ENCODE measurements at regions not wholly inside any gene's neighbourhood (a gene's known extent, or its start where the extent isn't known, plus 50 kb on each side); places are given as distances from the start of the nearest gene placed in this dataset.

DNA sequence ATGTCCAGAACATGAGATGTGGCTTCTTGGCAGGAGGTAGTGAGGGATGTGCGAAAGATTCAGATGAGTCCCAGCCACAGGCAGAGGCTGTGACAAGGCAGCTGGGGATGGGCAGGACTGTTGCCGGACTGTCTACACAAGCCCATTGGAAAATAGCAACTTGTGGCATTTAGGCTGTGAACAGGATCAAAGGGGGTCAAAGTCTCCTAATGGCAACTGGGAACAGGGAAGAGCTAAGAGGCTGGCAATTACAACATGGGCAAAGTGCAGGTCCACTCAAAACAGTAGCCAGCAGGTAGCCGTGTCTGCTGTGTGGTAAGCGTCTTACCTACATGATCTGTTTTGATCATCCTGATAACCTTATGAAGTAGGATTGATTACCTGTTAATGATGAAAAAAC lies 254.2 kb upstream of the ZNF32 start:
- Histone ChIP-seq H3K9me3 (ENCODE audit: control insufficient read depth, low read depth, low read length) (no peaks in the 10 kb centered on the region), H3K9me1 (ENCODE audit: control insufficient read depth, extremely low read depth, insufficient read depth, low read length) (no peaks in the 10 kb centered on the region), H3K36me3 (ENCODE audit: control insufficient read depth in 2 of 2, extremely low read depth in 1 of 2, insufficient read depth in 2 of 2, low read length in 2 of 2) (no peaks in the 10 kb centered on the region), H3K4me2 (ENCODE audit: control insufficient read depth, extremely low read depth, insufficient read depth, low read depth, low read length) (no peak overlapping the region), H3K27ac (ENCODE audit: control insufficient read depth, insufficient read depth, low read length) (no peak overlapping the region), H3K4me3 (ENCODE audit: control insufficient read depth in 2 of 3, extremely low read depth in 1 of 3, insufficient read depth in 2 of 3, low read depth in 1 of 3, low read length in 3 of 3) (no peak overlapping the region), H3K79me2 (ENCODE audit: control insufficient read depth, insufficient read depth, low read length) (no peaks in the 10 kb centered on the region), H3K27me3 (ENCODE audit: control insufficient read depth, extremely low read depth, insufficient read depth, low read length) (no peaks in the 10 kb centered on the region), H2AFZ (ENCODE audit: control insufficient read depth, low read length) (no peak overlapping the region), H3K4me1 (ENCODE audit: control insufficient read depth, extremely low read depth, insufficient read depth, low read length) (no peaks in the 10 kb centered on the region), H3K9ac (ENCODE audit: control insufficient read depth, extremely low read depth, insufficient read depth, low read length) (no peak overlapping the region), H4K20me1 (ENCODE audit: control insufficient read depth, extremely low read depth, insufficient read depth, low read length) (no peaks in the 10 kb centered on the region)
- no peak for FAIRE-seq
- no peak for DNase-seq (ENCODE audit: low read depth, low spot score)
- no peak for TF ChIP-seq EZH2 (IDR thresholded peaks at IDR 0.05; ENCODE audit: low read length)
- TF ChIP-seq, protein P1, sequence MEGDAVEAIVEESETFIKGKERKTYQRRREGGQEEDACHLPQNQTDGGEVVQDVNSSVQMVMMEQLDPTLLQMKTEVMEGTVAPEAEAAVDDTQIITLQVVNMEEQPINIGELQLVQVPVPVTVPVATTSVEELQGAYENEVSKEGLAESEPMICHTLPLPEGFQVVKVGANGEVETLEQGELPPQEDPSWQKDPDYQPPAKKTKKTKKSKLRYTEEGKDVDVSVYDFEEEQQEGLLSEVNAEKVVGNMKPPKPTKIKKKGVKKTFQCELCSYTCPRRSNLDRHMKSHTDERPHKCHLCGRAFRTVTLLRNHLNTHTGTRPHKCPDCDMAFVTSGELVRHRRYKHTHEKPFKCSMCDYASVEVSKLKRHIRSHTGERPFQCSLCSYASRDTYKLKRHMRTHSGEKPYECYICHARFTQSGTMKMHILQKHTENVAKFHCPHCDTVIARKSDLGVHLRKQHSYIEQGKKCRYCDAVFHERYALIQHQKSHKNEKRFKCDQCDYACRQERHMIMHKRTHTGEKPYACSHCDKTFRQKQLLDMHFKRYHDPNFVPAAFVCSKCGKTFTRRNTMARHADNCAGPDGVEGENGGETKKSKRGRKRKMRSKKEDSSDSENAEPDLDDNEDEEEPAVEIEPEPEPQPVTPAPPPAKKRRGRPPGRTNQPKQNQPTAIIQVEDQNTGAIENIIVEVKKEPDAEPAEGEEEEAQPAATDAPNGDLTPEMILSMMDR (optimal IDR thresholded peaks at IDR 0.05 in 1 of 3, IDR thresholded peaks at IDR 0.05 in 1 of 3, conservative IDR thresholded peaks at IDR 0.05 in 1 of 3; ENCODE audit: extremely low read depth in 1 of 3, insufficient read depth in 2 of 3, low read length in 3 of 3), result no peak
- dilution Hi-C loops (cut with MboI; ENCODE audit: extremely low pct_ligation_motif_present, low sequenced_read_pairs), result no loop called here

DNA sequence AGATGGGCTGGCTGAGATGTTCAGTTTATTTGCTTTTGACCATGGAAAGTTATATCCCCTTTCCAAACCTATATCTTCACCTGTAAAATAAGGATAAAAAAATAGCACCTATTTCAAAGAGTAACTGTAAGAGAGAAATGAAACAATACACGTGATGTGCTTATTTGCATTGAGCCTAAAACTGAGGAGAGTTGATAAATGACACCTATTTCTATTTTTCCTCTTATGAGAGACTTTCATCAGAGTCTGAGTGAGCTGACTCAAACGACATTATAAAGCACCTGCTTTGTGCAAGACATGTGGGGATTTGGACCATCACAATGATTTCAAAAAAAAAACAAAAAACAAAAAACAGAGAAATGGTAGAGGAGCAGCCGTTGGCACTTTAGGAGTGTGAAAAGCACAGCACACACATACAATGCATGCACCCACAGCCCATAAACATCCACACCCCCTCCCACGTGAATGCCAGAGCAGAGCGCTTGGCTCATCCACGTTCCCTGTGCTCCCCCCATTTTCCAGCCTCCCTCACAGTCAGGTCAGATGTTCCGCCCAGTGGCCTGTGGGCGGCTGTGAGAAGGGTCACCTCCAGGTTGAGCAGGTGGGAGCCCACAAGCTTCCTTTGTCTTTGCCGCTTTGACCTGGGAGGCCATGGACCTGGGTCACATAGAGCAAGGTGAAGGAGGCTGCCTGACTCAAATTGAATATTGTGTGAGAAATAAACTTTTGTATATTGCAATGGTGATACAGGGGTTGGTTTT lies 253.2 kb upstream of the ZNF32 start:
- TF ChIP-seq EZH2 (IDR thresholded peaks at IDR 0.05; ENCODE audit: low read length), result no peak
- TF ChIP-seq, protein P1 (optimal IDR thresholded peaks at IDR 0.05 in 1 of 3, IDR thresholded peaks at IDR 0.05 in 1 of 3, conservative IDR thresholded peaks at IDR 0.05 in 1 of 3; ENCODE audit: extremely low read depth in 1 of 3, insufficient read depth in 2 of 3, low read length in 3 of 3), result no peak
- Histone ChIP-seq H2AFZ (ENCODE audit: control insufficient read depth, low read length) (no peak overlapping the region), H3K4me2 (ENCODE audit: control insufficient read depth, extremely low read depth, insufficient read depth, low read depth, low read length) (no peak overlapping the region), H3K9me3 (ENCODE audit: control insufficient read depth, low read depth, low read length) (no peaks in the 10 kb centered on the region), H3K79me2 (ENCODE audit: control insufficient read depth, insufficient read depth, low read length) (no peaks in the 10 kb centered on the region), H3K27me3 (ENCODE audit: control insufficient read depth, extremely low read depth, insufficient read depth, low read length) (no peaks in the 10 kb centered on the region), H3K4me3 (ENCODE audit: control insufficient read depth in 2 of 3, extremely low read depth in 1 of 3, insufficient read depth in 2 of 3, low read depth in 1 of 3, low read length in 3 of 3) (no peak overlapping the region), H3K9ac (ENCODE audit: control insufficient read depth, extremely low read depth, insufficient read depth, low read length) (no peak overlapping the region), H4K20me1 (ENCODE audit: control insufficient read depth, extremely low read depth, insufficient read depth, low read length) (no peaks in the 10 kb centered on the region), H3K9me1 (ENCODE audit: control insufficient read depth, extremely low read depth, insufficient read depth, low read length) (no peaks in the 10 kb centered on the region), H3K36me3 (ENCODE audit: control insufficient read depth in 2 of 2, extremely low read depth in 1 of 2, insufficient read depth in 2 of 2, low read length in 2 of 2) (no peaks in the 10 kb centered on the region), H3K27ac (ENCODE audit: control insufficient read depth, insufficient read depth, low read length) (no peak overlapping the region), H3K4me1 (ENCODE audit: control insufficient read depth, extremely low read depth, insufficient read depth, low read length) (no peaks in the 10 kb centered on the region)
- DNase-seq (ENCODE audit: low read depth, low spot score) (no peak), FAIRE-seq (no peak)
- dilution Hi-C loops (cut with MboI; ENCODE audit: extremely low pct_ligation_motif_present, low sequenced_read_pairs), result no loop called here
